Glomerular visceral epithelial cell (primary cell): ENCODE measurements at regions not wholly inside any gene's neighbourhood (a gene's known extent, or its start where the extent isn't known, plus 50 kb on each side); places are given as distances from the start of the nearest gene placed in this dataset.
"Not testable (repeated sequence)": the region's sequence is repeated elsewhere in the genome, so short reads cannot be mapped to it uniquely, and the experiment has no call there.

ENCODE experiments used
- DNase-seq: peaks from one replicate; pipeline ENCODE4 v3.0.0-alpha.2; 2016; ENCODE audit errors: extremely low spot score

- no peak for DNase-seq
Measured at GRCh38 chr2:107700073-107700472, 126.6 kb upstream of the RGPD4 start.

- no peak for DNase-seq
Measured at GRCh38 chr2:107711941-107712340, 114.8 kb upstream of the RGPD4 start.

- no peak for DNase-seq
Measured at GRCh38 chr2:107712857-107713256, 113.8 kb upstream of the RGPD4 start.

- DNase-seq = no peak
Measured at GRCh38 chr2:107717661-107718060, 109.0 kb upstream of the RGPD4 start.

- DNase-seq = no peak
Measured at GRCh38 chr2:107719141-107719540, 107.6 kb upstream of the RGPD4 start.

- DNase-seq = no peak
Measured at GRCh38 chr2:107719836-107720235, 106.9 kb upstream of the RGPD4 start.

GRCh38 chr2:107721178-107721577 is 105.5 kb upstream of the RGPD4 start:
- no peak for DNase-seq

GRCh38 chr2:107721586-107721985 is 105.1 kb upstream of the RGPD4 start:
- DNase-seq = no peak

GRCh38 chr2:107725824-107726223 is 100.9 kb upstream of the RGPD4 start:
- not testable (repeated sequence) for DNase-seq

- no peak for DNase-seq
Measured at GRCh38 chr2:107727318-107727717, 99.4 kb upstream of the RGPD4 start.

GRCh38 chr2:107728586-107728985 is 98.1 kb upstream of the RGPD4 start:
- peak; percentile 14 for DNase-seq

- no peak for DNase-seq
Measured at GRCh38 chr2:107729440-107729839, 97.3 kb upstream of the RGPD4 start.

- DNase-seq = no peak
Measured at GRCh38 chr2:107730898-107731297, 95.8 kb upstream of the RGPD4 start.

GRCh38 chr2:107731435-107731834 is 95.3 kb upstream of the RGPD4 start:
- DNase-seq = no peak

GRCh38 chr2:107735201-107735600 is 91.5 kb upstream of the RGPD4 start:
- DNase-seq = no peak

GRCh38 chr2:107737756-107738155 is 88.9 kb upstream of the RGPD4 start:
- DNase-seq = no peak

- DNase-seq = no peak
Measured at GRCh38 chr2:107738266-107738665, 88.4 kb upstream of the RGPD4 start.

GRCh38 chr2:107740300-107740699 is 86.4 kb upstream of the RGPD4 start:
- DNase-seq = no peak

GRCh38 chr2:107742460-107743027 is 84.1 kb upstream of the RGPD4 start:
- no peak for DNase-seq

- DNase-seq = no peak
Measured at GRCh38 chr2:107743274-107743673, 83.4 kb upstream of the RGPD4 start.

GRCh38 chr2:107745100-107745499 is 81.6 kb upstream of the RGPD4 start:
- no peak for DNase-seq

- DNase-seq = not testable (repeated sequence)
Measured at GRCh38 chr2:107746552-107747198, 80.0 kb upstream of the RGPD4 start.

GRCh38 chr2:107747199-107747963 is 79.3 kb upstream of the RGPD4 start:
- DNase-seq = not testable (repeated sequence)
